AG10803 (cell line): ENCODE measurements at regions not wholly inside any gene's neighbourhood (a gene's known extent, or its start where the extent isn't known, plus 50 kb on each side); places are given as distances from the start of the nearest gene placed in this dataset.
"Not testable (repeated sequence)": the region's sequence is repeated elsewhere in the genome, so short reads cannot be mapped to it uniquely, and the experiment has no call there.

ENCODE experiments used
- DNase-seq: peaks from one replicate; pipeline ENCODE4 v3.0.0; 2010; ENCODE audit warnings: low read depth
- H3K4me3 ChIP-seq: 2 replicates; pipeline ENCODE4 v1.5.1; 2011; ENCODE audit warnings: mild to moderate bottlenecking, low read length, control low read depth
- CTCF ChIP-seq: conservative IDR thresholded peaks from 2 replicates; pipeline ENCODE4 v1.5.1; 2011; ENCODE audit warnings: mild to moderate bottlenecking, low read length, control low read depth, inconsistent platforms

GRCh38 chr6:1474205-1474604 is 84.8 kb downstream of the FOXF2 start:
- TF ChIP-seq CTCF: peak; percentile 11; the same call in 1 of the 2 replicates
- H3K4me3 ChIP-seq: no peak overlapping the region

GRCh38 chr6:1475174-1475573 is 85.8 kb downstream of the FOXF2 start:
- no peak overlapping the region for H3K4me3 ChIP-seq
- no peak for DNase-seq
- no peak for TF ChIP-seq CTCF

More at GRCh38 chr6:1474205-1474604, 84.8 kb downstream of the FOXF2 start:
- no peak for DNase-seq

- DNase-seq: peak; percentile 56
- no peak for TF ChIP-seq CTCF
- no peak overlapping the region for H3K4me3 ChIP-seq
Observed at GRCh38 chr6:1477432-1478090, 88.2 kb downstream of the FOXF2 start.

GRCh38 chr6:1478163-1478826 is 88.9 kb downstream of the FOXF2 start:
- DNase-seq, H3K4me3 ChIP-seq: not testable (repeated sequence)

GRCh38 chr6:1479095-1479494 is 89.7 kb downstream of the FOXF2 start:
- H3K4me3 ChIP-seq: no peak overlapping the region
- TF ChIP-seq CTCF: peak; percentile 55
- DNase-seq: peak; percentile 99

GRCh38 chr6:1479601-1480221 is 90.3 kb downstream of the FOXF2 start:
- no peak for DNase-seq
- TF ChIP-seq CTCF: no peak

GRCh38 chr6:1481286-1481685 is 91.9 kb downstream of the FOXF2 start:
- DNase-seq: peak; percentile 92
- H3K4me3 ChIP-seq: no peak overlapping the region
- no peak for TF ChIP-seq CTCF

More at GRCh38 chr6:1479601-1480221, 90.3 kb downstream of the FOXF2 start:
- no peak overlapping the region for H3K4me3 ChIP-seq
